ENCODE measurements at regions not wholly inside any gene's neighbourhood (a gene's known extent, or its start where the extent isn't known, plus 50 kb on each side); places are given as distances from the start of the nearest gene placed in this dataset.
A peak's percentile ranks its signal among the peaks of the same experiment; 100 is the strongest.

DNA sequence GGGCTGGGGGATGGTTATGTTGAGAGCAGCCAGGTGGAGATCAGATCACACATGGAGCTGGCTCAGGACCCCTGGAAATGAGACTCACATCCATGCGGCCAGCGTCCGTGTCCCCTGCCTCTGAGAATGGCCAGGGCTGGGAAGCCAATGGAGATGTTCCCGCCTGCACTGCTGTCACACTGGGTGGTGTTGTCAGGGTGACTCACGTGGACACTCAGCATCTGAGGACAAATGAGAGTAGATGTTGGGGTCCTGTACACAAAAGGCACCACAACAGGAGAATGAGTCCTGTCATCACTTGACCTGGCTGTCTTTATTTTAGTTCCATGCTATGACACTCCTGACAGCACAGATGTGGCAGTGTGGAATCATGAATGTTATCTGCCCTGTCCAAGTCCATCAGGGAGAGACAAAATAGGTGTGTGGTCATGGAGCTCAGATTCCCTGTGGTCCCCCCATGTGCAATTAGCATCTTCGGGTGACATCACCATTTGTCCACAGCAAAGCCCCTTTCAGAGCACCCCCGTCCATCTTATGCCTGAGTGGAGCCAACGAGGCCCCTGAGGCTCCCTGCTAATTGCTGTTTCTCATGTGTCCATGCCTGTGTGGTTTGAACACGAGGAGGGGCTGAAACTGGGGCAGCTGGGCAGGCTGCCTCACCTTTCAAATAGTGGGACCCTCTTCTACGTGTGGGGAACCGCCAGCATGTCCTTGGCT, 393.5 kb downstream of the AACS start:
- Histone ChIP-seq H3K36me3 (no peaks in the 10 kb centered on the region), H3K4me3 (no peak overlapping the region), H3K9me3 (replicated peaks) (no peaks in the 10 kb centered on the region), H3K27ac (no peak overlapping the region), H3K4me1 (no peaks in the 10 kb centered on the region), H3K27me3 (no peaks in the 10 kb centered on the region)
- DNase-seq = no peak

DNA sequence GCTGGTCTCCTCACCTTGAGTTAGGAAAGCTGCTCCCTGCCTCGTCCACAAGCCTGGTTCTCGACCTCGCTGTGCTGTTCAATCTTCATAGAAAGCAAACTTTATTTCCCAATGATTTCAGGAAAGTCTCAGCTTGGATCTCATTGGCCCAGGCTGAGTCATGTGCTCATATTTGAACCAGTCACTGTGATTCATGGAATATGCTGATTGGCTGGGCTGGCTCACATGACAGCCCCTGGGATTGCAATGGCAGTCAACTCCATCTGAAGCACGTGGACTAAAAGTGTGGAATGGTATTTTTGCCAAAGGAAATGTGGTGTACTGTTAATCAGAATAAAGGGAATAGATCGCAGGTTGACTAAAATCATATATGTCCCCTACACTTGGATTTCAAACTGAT, 396.6 kb downstream of the AACS start:
- Histone ChIP-seq H3K27me3 (no peaks in the 10 kb centered on the region), H3K9me3 (replicated peaks) (no peaks in the 10 kb centered on the region)

DNA sequence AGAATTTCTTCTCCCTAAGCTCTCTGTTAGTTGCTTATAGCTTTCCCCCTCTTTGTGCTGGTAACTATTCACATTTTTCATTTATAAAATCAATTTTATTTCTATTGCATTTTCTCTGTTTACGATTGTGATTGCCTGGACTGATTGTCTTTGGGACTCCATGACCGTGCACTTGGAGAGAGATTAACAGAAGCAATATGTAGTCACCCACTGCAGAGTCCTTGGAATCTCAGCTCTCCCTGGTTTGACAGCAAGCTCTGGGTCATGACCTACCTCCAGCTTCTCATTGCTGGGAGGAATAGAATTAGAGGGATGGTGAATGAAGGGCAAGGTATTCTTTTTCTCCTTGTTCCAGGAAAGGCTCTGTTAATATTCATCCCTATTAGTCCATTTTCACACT, 398.2 kb downstream of the AACS start:
- no peak overlapping the region for H3K27ac ChIP-seq
- no peaks in the 10 kb centered on the region for H3K4me1 ChIP-seq
- no peaks in the 10 kb centered on the region for H3K27me3 ChIP-seq
- no peak for DNase-seq
- no peak overlapping the region for H3K4me3 ChIP-seq
- H3K9me3 ChIP-seq (replicated peaks) = no peaks in the 10 kb centered on the region
- H3K36me3 ChIP-seq = no peaks in the 10 kb centered on the region

More for the DNA sequence above, 396.6 kb downstream of the AACS start:
- Histone ChIP-seq H3K27ac (no peak overlapping the region), H3K4me1 (no peaks in the 10 kb centered on the region), H3K4me3 (no peak overlapping the region), H3K36me3 (no peaks in the 10 kb centered on the region)
- DNase-seq = no peak

DNA sequence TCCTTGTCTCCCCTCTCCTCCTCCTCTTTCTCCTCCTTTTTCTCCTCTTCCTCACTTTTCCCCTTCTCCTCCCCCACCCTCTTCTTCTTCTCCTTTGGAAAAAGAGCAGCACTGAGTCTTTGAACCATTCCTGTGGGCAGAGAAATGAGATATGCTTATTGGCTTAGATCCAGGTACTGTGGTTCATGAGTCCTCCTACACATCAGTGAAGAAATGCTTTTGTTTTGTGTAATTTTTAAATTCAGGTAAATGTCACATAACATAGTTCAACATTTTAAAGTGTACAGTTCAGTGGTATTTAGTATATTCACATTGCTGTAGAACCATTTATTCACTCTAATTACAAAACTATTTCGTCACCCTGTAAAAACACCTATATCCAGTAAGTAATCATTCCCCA, 402.1 kb downstream of the AACS start:
- DNase-seq = peak in 1 of 2 experiments; percentile 2
- Histone ChIP-seq H3K4me1 (no peaks in the 10 kb centered on the region), H3K9me3 (replicated peaks) (no peaks in the 10 kb centered on the region), H3K36me3 (no peaks in the 10 kb centered on the region), H3K27me3 (no peaks in the 10 kb centered on the region), H3K4me3 (no peak overlapping the region), H3K27ac (no peak overlapping the region)

DNA sequence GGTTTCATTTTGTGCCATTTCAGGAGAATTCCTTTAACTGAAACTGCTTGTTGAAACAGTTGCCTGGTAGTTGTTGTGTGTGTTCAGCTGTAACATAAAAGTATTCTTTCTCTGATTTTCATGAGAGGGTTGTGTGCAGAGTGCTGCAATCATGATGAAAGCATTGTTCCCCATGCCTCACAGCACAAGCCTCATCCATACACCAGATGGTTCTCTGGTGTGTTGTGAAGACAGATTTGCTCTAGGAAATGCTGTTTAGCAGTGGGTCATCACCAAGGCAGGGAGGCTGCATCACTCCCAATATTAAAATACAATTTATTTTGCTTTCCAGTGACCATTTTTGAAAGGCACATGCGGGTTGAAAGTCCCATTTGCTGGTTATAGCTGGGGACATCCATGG, 404.4 kb downstream of the AACS start:
- H3K36me3 ChIP-seq = no peaks in the 10 kb centered on the region
- H3K27me3 ChIP-seq = no peaks in the 10 kb centered on the region
- H3K4me1 ChIP-seq = no peaks in the 10 kb centered on the region
- H3K27ac ChIP-seq = no peak overlapping the region
- no peaks in the 10 kb centered on the region for H3K9me3 ChIP-seq (replicated peaks)
- no peak overlapping the region for H3K4me3 ChIP-seq
- DNase-seq = no peak

DNA sequence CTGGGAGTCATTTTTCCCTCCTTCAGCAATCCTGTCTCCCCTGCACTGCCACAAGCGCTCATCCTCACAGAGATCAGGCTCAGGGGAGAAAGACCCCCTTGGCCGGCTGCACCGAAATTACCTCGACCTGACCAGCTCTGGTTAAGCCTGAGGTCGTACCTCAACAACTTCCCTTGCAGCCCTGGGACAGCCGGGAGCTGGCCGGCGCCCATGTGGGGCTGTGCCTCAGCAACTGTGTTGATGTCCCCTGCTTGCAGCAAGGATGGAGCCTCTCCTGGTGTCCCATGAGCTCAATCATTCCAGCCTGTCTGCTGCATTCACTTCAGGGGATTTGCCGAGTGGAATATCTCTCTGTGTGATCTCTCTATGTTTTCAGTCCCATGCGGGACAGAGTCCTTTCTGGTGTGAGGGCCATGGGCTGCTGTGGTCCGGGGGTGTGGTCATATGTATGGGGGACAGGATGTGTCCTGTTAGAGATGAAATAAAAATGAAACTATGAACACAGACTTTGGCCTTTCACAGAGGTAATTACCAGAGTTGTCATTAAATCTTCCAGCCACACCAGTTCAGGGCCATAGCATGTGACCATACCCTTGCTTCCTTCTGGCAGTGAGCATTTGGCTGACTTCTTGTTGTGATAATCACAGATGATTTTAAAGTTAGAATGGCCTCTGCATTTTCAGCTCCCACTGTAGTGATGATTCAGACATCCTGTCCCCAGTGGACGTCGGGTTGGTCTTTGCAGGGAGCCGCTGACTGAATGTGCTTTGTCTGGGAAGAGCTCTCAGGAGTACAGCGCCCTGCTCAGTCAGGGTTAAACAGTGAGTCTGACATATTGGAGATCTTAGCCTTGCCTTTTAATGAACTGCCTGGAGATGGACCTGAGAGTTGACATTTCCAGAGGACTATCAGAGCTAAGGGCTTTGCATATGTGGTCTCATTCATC, 405.9 kb downstream of the AACS start:
- Histone ChIP-seq H3K27me3 (no peaks in the 10 kb centered on the region), H3K36me3 (no peaks in the 10 kb centered on the region), H3K27ac (no peak overlapping the region), H3K9me3 (replicated peaks) (no peaks in the 10 kb centered on the region), H3K4me3 (no peak overlapping the region), H3K4me1 (no peaks in the 10 kb centered on the region)
- DNase-seq = no peak

DNA sequence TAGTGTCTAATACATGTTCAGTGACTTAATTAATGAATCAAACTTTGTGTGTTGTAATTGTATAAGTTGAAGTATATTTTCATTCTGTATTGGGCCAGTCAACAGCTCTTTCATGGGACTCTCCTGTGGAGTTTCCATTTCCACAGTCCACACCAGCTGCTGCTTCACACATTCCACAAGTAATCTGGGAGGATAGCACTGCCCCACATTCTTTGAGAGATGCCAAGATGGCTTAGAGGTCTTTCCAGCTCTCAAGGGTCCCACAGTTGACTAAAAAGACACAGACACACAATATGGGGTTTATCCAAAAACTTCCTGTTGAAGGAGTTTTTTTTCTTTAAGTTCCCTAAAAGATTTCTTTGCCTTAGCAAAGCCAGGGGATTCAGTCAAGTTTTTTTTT, 408.3 kb downstream of the AACS start:
- H3K4me1 ChIP-seq = no peaks in the 10 kb centered on the region
- no peaks in the 10 kb centered on the region for H3K36me3 ChIP-seq
- H3K27ac ChIP-seq = no peak overlapping the region
- no peak overlapping the region for H3K4me3 ChIP-seq
- H3K9me3 ChIP-seq (replicated peaks) = no peaks in the 10 kb centered on the region
- DNase-seq = peak in 1 of 2 experiments; percentile 2
- H3K27me3 ChIP-seq = no peaks in the 10 kb centered on the region

DNA sequence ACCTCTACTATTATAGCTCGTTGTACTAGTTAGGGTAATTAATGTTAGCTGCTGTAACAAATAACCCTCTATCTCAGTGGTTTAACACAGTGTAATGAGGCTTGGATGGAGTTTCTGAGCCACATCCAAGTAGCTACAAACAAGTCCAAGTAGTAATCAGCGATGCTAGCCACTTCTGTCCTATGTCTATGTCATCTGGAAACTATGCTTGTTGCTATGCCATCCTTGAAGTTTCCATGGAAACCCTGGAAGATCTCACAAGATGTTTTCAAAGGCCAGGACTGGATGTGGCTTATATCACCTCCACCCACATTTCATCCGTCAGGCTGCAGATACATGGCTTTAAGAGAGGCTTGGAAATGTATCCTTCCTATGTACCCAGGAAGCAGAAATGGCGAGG, 422.1 kb downstream of the AACS start:
- H3K27ac ChIP-seq = no peak overlapping the region
- H3K4me1 ChIP-seq = no peaks in the 10 kb centered on the region
- H3K4me3 ChIP-seq = no peak overlapping the region
- no peaks in the 10 kb centered on the region for H3K9me3 ChIP-seq (replicated peaks)
- H3K36me3 ChIP-seq = no peaks in the 10 kb centered on the region
- no peaks in the 10 kb centered on the region for H3K27me3 ChIP-seq
- DNase-seq = no peak

DNA sequence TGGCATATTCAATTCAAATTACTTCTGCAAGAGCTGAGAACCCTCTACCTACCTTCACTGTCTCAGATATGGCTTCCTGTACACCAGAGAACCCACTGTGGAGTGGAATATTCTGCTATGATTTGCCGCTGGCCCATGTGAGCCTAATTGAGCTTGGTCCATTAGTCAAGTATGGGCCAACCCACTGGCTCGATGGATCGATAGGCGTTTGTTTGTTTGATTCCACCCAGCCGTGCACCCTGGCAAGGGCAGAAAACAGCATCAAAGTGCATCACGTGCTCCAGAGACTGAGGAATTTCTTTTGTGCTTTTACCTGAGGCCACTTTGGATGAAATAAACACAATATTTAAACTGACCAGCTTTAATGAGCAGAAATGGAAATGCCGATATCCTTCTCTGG, 426.3 kb downstream of the AACS start:
- no peaks in the 10 kb centered on the region for H3K36me3 ChIP-seq

DNA sequence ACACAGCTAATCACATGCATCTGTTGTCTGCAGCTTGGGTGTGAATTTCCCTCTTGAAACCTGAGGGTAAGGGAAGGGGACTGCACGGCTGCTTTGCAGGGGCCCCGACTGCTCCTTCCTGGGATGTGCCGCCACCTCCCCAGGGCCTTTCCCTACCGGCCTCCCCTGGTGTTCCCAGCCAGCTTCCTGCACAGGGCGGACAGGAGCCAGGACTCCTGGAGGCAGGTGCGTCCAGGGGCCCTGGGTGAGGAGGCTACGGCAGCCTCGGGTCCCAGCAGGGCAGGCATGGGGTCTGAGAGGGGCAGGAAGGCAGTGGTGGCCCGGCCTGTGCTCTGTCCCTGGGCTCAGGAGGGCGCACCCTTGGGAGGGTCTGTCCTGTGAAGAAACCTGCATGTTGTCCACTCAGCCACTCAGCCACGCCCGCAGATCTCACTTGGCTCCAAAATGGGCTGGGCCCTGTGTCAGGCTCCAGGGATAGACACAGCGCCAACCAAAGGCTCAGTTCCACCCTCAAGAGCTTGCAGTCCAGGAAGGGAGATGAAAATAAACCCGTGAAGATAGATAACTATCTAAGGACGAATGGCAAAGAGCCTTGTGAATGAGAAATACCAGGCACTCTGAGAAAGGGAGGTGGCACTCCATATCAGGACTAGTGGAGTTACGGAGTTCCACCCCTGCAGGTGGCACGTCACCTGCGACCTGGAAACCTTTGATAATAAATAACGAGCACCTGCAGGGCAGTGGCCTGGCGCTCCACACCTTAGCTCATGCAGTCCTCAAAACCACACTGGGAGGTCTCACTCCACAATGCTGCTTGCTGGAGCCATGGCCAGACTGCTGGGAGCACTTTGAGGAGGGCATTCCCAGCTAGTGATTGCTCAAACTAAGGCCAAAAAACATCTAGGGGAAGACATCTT, 427.4 kb downstream of the AACS start:
- Histone ChIP-seq H3K36me3 (no peaks in the 10 kb centered on the region), H3K27me3 (no peaks in the 10 kb centered on the region), H3K4me1 (no peaks in the 10 kb centered on the region), H3K4me3 (no peak overlapping the region), H3K9me3 (replicated peaks) (no peaks in the 10 kb centered on the region), H3K27ac (no peak overlapping the region)
- DNase-seq = no peak

More for the DNA sequence above, 426.3 kb downstream of the AACS start:
- Histone ChIP-seq H3K4me1 (no peaks in the 10 kb centered on the region), H3K27ac (no peak overlapping the region), H3K27me3 (no peaks in the 10 kb centered on the region), H3K9me3 (replicated peaks) (no peaks in the 10 kb centered on the region), H3K4me3 (no peak overlapping the region)
- DNase-seq = no peak

DNA sequence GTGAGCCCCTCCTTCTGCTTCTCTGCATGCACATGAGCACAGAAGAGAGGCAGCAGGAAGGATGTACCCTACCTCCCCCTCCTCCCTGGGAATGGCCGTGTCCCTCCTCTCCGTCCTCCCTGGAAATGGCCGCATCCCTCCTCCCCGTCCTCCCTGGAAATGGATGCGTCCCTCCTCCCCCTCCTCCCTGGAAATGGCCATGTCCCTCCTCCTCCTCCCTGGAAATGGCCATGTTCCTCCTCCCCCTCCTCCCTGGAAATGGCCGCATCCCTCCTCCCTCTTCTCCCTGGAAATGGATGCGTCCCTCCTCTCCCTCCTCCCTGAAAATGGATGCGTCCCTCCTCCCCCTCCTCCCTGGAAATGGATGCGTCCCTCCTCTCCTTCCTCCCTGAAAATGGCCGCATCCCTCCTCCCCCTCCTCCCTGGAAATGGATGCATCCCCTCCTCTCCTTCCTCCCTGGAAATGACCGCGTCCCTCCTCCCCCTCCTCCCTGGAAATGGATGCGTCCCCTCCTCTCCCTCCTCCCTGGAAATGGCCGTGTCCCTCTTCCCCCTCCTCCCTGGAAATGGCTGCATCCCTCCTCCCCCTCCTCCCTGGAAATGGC, 428.6 kb downstream of the AACS start:
- H3K9me3 ChIP-seq (replicated peaks) = no peaks in the 10 kb centered on the region
- H3K27me3 ChIP-seq = no peaks in the 10 kb centered on the region
- DNase-seq = no peak
- H3K27ac ChIP-seq = no peak overlapping the region
- no peak overlapping the region for H3K4me3 ChIP-seq
- H3K4me1 ChIP-seq = no peaks in the 10 kb centered on the region
- H3K36me3 ChIP-seq = no peaks in the 10 kb centered on the region

DNA sequence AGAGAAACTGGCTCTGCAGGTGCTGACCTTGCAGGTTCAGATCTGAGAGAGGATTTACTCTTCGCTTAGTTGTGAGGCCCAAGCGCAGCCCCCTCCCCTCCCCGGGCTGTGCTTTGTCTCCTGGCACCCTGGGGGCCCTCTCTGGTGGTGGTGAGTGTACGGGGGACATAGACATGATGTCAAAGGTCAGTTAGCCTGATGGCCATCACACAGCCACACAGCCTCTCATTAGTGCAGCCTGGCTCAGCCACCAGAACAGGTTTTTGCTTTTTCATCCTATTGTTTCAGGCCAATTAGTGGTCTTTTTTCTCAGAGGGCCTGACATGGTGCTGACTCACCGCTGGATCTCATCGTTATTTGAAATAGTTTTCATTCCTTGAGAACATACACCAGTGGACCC, 437.9 kb downstream of the AACS start:
- H3K27ac ChIP-seq = no peak overlapping the region
- no peaks in the 10 kb centered on the region for H3K27me3 ChIP-seq
- H3K4me1 ChIP-seq = no peaks in the 10 kb centered on the region
- no peak overlapping the region for H3K4me3 ChIP-seq
- DNase-seq = no peak
- H3K9me3 ChIP-seq (replicated peaks) = no peaks in the 10 kb centered on the region
- no peaks in the 10 kb centered on the region for H3K36me3 ChIP-seq

DNA sequence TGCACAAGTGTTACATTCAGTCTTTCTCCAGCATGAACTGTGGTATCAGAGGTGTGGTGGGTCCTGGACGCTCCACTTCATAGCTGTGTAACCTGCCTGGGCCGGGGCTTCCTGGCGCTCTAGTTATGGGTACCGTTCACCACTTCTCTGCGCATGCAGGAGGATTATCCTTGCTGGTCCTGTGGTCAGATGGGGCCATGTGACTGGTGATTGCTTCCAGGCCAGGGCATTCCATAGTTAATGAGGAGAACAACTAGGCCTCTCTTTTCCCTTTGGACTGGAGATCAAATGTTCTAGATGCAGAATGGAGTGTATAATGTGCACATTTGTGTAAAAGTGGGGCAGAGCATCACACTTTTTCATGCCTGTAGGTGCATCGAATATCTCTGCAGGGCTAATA, 444.0 kb downstream of the AACS start:
- no peak overlapping the region for H3K4me3 ChIP-seq
- no peak overlapping the region for H3K27ac ChIP-seq
- no peaks in the 10 kb centered on the region for H3K27me3 ChIP-seq
- DNase-seq = no peak
- no peaks in the 10 kb centered on the region for H3K9me3 ChIP-seq (replicated peaks)
- H3K36me3 ChIP-seq = no peaks in the 10 kb centered on the region
- H3K4me1 ChIP-seq = no peaks in the 10 kb centered on the region

DNA sequence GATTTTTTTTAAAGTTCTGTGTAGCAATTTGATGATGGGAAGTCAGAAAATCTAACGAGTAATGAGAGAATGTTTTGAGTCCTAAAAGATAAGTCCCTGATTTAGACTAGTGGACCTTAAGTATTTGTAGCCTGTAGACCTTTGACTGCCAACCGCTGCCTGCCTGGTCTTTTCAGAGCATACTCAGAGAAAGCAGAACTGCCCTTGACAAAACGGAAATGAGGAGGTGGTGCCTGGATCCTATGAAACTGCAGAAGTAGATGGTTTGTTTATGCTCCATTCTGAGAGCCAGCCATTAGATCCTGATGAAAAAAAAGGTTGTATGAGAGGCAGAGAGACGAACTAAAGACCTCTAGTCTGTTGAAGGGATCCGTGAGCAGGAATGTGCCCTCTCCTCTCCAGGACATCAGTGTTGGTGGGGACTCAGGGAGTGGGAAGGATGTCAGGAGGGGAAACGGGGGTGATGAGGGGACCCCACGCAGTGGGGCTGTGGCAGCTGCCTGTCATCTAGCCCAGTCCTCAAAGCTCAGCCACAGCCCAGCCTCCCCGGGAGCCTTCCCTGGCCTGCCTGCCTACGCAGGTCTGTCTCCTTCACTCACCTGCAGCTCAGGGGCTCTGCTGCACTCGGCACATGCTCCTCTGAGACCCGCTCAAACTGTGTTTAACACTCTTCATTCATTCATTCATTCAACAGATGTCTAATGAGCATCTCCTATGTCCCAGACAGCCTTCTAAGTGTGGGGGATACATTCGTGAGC, 447.5 kb downstream of the AACS start:
- Histone ChIP-seq H3K4me3 (no peak overlapping the region), H3K36me3 (no peaks in the 10 kb centered on the region), H3K27me3 (no peaks in the 10 kb centered on the region), H3K27ac (no peak overlapping the region), H3K9me3 (replicated peaks) (no peaks in the 10 kb centered on the region), H3K4me1 (no peaks in the 10 kb centered on the region)
- DNase-seq = no peak

Data from SJCRH30 (cell line).